Peyer's patch (tissue), 4 donors: ENCODE measurements at regions not wholly inside any gene's neighbourhood (a gene's known extent, or its start where the extent isn't known, plus 50 kb on each side); places are given as distances from the start of the nearest gene placed in this dataset.

ENCODE experiments used
- CTCF ChIP-seq, 6 experiments: fragments of 450-650 bp in 4 of 6; fragments of 200-600 bp in 2 of 6; sonication (generic) in 1 of 6; IDR thresholded peaks; one replicate each; pipeline ENCODE4 v1.5.1; 2017 to 2019; ENCODE audit warnings: antibody characterized with exemption in 6 of 6, mild to moderate bottlenecking in 3 of 6, moderate library complexity in 1 of 6
- POLR2A ChIP-seq, 2 donors: fragments of 450-650 bp; IDR thresholded peaks; one replicate each; pipeline ENCODE4 v1.5.1; 2017; ENCODE audit warnings: antibody characterized with exemption in 2 of 2, mild to moderate bottlenecking in 2 of 2, moderate library complexity in 2 of 2

- TF ChIP-seq CTCF (IDR thresholded peaks at IDR 0.05) (no peak), POLR2A (IDR thresholded peaks at IDR 0.05) (no peak)
Measured at GRCh38 chr18:67385455-67385854, 131.1 kb downstream of the DSEL start.
